HUES6 (cell line): ENCODE measurements at regions not wholly inside any gene's neighbourhood (a gene's known extent, or its start where the extent isn't known, plus 50 kb on each side); places are given as distances from the start of the nearest gene placed in this dataset.
A peak's percentile ranks its signal among the peaks of the same experiment; 100 is the strongest.
"Not testable (repeated sequence)": the region's sequence is repeated elsewhere in the genome, so short reads cannot be mapped to it uniquely, and the experiment has no call there.

Experiments
- H3K27ac ChIP-seq: 2 replicates; pipeline ENCODE4 v1.7.0; 2013; ENCODE audit warnings: low read depth, mild to moderate bottlenecking, low read length, inconsistent platforms
- H3K27me3 ChIP-seq: 2 replicates; pipeline ENCODE4 v1.6.1; 2013; ENCODE audit warnings: low read length; ENCODE audit not compliant: control insufficient read depth, insufficient read depth
- H3K36me3 ChIP-seq: 2 replicates; pipeline ENCODE4 v1.6.1; 2013; ENCODE audit warnings: low read length; ENCODE audit not compliant: control insufficient read depth, insufficient read depth
- H3K4me1 ChIP-seq: 2 replicates; pipeline ENCODE4 v1.6.1; 2013; ENCODE audit warnings: low read length; ENCODE audit not compliant: control insufficient read depth, insufficient read depth
- H3K4me3 ChIP-seq: 2 replicates; pipeline ENCODE4 v1.5.1; 2013; ENCODE audit warnings: low read depth, low read length
- H3K9ac ChIP-seq: one replicate; pipeline ENCODE4 v1.6.1; 2013; ENCODE audit warnings: mild to moderate bottlenecking, low read length
- H3K9me3 ChIP-seq: 2 replicates; pipeline ENCODE4 v1.6.1; 2013; ENCODE audit warnings: low read depth, low read length; ENCODE audit not compliant: control insufficient read depth, insufficient read depth

DNA sequence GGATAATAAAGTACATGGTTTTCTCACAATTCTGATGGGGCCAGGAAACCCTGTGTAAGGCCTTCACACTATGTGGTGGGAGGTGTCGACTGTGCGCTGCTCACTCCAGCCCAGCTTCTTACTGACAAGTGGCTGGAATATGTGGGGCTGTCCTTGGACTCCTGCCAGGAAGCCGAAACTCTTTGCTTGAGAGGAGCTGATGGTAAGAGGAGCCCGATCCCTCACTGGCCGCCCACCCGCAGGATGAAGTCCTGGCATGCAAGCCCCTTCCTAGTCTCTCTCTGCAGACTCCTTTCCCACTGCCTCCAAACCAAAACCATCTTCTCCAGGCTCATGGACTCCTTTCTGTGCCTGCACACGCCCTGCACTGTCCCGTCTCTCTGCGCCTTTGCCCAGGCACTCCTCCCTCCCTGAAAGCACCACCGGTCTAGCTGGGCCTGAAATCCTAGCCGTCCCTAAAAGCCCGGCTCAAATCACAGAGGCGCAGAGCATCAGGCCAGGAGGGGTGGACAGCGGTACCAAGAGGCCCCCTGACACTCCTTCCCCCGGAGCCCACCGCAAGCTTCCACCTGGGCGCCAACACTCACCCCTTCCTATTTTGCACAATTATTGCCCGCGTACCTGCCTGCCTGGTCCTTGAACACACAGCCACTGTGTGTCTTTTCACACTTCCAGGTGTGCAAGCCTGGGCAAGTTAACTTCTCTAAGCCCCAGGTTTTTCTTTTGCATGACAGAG is 125.8 kb upstream of the ZNF746 start:
- peak overlapping the region; percentile 88 for H3K9ac ChIP-seq
- peaks cover 26% of the 10 kb centered on the region for H3K36me3 ChIP-seq
- H3K4me3 ChIP-seq = peak overlapping the region; percentile 98
- not testable (repeated sequence) for H3K27me3 ChIP-seq, H3K9me3 ChIP-seq, H3K27ac ChIP-seq, H3K4me1 ChIP-seq

DNA sequence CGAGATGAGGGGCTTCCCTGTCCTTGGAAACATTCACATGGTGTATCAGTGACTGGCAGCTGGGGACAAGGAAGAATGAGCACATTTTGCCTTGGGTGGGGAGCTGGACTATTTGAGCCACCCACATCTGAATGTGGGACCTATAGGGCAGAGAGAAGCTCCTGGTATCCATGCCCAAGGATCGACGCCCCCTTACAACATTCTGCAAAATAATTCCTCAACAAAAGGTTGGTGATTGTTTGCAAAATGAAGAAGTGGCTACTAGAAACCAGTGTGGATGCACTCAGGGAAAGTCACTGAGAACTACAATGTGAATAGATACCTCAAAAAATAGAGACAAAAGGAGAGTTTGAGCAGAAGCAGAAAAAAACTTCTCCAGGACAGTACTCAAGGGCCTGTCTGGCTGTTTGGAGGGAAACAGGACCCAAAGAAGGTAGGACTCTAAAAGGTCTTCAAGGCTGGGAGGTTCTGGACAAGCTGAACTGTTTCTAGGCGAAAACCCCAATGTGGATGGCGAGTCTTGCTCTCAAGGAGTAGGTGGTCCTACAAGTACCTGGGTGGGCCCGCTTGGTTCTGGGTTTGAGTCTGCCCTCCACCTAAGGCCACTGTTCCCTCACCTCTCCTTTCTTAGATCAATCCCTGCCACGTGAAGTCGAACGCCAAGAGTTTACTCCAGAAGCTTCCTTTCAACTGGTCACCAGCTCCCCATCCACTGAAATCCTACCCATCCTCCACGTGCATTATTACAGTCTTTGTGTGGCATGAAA is 125.0 kb upstream of the ZNF746 start:
- H3K4me1 ChIP-seq = 0 out of 2 replicates have a peak, but pooled peaks cover 4% of the 10 kb centered on the region
- no peak overlapping the region for H3K27ac ChIP-seq
- peaks cover 34% of the 10 kb centered on the region for H3K36me3 ChIP-seq
- H3K9ac ChIP-seq = peak overlapping the region; percentile 37
- no peaks in the 10 kb centered on the region for H3K9me3 ChIP-seq
- no peaks in the 10 kb centered on the region for H3K27me3 ChIP-seq
- H3K4me3 ChIP-seq = 0 out of 2 replicates have a peak overlapping the region, but pooled peaks have one; percentile 98

DNA sequence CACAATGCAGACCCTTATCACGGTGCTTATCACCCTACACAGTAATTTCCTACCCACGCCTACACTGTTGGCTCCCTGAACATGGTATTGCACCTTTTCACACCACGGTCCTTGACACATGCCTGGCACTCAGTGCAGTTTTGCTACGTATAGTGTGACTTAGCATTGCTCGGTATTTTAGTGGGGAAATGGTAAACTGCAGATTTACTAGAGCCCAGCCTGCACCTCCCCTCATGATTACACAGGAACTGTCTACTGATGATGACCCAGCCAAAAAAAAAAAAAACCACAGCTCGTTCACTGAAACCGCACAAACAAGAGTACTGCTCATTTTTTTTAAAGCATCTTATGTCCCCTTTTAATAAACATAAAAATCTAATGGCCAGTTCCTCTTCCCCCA is 124.2 kb upstream of the ZNF746 start:
- no peaks in the 10 kb centered on the region for H3K27me3 ChIP-seq
- no peak overlapping the region for H3K27ac ChIP-seq
- no peak overlapping the region for H3K4me3 ChIP-seq
- no peaks in the 10 kb centered on the region for H3K9me3 ChIP-seq
- no peak overlapping the region for H3K9ac ChIP-seq
- peaks cover 42% of the 10 kb centered on the region for H3K36me3 ChIP-seq
- H3K4me1 ChIP-seq = 0 out of 2 replicates have a peak, but pooled peaks cover 4% of the 10 kb centered on the region

DNA sequence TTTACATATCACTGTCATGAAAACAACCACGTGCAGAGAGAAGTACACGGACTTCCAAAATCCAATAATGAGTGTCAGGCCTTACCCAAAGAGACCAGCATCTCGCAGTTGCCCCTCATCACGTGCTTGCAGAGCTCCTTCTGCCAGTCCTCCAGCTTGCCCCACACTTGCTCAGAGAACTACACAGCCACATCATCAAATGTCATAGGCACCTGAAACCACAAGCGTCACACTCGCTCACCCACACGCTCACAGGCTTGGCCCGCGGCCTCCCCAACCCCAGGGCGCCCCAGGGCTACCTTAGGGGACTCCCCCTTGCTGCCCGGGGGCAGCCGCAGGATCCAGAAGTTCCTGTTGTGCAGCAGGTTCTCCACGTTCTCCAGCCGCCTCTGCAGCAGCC is 123.4 kb upstream of the ZNF746 start:
- Histone ChIP-seq H3K27me3 (no peaks in the 10 kb centered on the region), H3K36me3 (peaks cover 50% of the 10 kb centered on the region), H3K9ac (no peak overlapping the region), H3K4me3 (no peak overlapping the region), H3K9me3 (no peaks in the 10 kb centered on the region), H3K4me1 (0 out of 2 replicates have a peak, but pooled peaks cover 4% of the 10 kb centered on the region), H3K27ac (no peak overlapping the region)

DNA sequence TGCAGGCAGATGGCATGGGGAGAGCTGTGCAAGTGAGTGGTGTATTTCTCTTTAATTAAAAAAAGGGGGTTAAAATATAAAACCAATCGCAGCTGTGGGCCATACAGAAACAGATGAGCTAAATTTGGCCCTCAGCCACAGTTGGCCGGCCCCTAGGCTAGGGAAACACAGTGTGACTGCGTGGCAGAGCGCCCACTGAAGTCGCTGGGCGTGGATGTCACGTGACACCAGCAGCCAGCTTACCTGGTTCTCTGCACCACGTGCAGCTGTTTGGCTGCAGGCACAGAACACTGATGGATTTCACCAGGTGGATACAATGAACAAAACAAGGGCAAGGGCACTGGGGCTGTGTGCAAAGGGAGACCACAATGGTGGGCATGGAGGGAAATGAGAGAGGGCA is 119.3 kb upstream of the ZNF746 start:
- H3K36me3 ChIP-seq = peaks cover 89% of the 10 kb centered on the region

DNA sequence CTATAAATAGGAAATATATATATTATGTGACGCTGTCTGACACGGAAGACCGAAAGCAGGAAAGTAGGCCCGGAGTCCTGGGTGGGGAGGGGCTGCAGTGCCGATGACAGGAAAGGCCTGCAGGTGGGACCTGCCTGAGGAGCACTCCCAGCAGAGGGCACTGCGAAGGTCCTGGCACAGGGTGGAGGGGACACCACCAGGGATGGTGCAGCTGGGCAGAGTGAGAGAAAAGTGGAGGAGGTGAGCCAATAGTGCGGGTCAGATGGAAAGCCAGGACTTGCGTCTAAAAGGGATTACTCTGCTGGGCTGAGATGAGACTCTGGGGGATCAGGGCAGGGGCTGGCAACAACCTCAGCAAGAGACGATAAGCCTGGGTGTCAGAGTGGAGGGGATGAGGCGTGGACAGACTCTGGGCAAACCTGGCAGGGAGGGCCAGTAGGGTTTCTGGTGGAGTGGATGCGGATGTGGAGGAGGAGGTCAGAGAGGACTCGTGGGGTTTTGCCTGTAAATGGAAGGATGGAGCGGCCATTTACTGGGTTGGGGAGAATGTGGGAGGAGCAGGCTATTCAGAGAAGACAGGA is 118.2 kb upstream of the ZNF746 start:
- no peak overlapping the region for H3K27ac ChIP-seq
- H3K4me1 ChIP-seq = no peaks in the 10 kb centered on the region
- H3K27me3 ChIP-seq = no peaks in the 10 kb centered on the region
- no peak overlapping the region for H3K9ac ChIP-seq
- no peak overlapping the region for H3K4me3 ChIP-seq
- H3K9me3 ChIP-seq = no peaks in the 10 kb centered on the region
- H3K36me3 ChIP-seq = peaks cover 98% of the 10 kb centered on the region

More for the DNA sequence above, 119.3 kb upstream of the ZNF746 start:
- Histone ChIP-seq H3K9me3 (no peaks in the 10 kb centered on the region), H3K9ac (no peak overlapping the region), H3K27ac (no peak overlapping the region), H3K4me1 (no peaks in the 10 kb centered on the region), H3K27me3 (no peaks in the 10 kb centered on the region), H3K4me3 (no peak overlapping the region)

DNA sequence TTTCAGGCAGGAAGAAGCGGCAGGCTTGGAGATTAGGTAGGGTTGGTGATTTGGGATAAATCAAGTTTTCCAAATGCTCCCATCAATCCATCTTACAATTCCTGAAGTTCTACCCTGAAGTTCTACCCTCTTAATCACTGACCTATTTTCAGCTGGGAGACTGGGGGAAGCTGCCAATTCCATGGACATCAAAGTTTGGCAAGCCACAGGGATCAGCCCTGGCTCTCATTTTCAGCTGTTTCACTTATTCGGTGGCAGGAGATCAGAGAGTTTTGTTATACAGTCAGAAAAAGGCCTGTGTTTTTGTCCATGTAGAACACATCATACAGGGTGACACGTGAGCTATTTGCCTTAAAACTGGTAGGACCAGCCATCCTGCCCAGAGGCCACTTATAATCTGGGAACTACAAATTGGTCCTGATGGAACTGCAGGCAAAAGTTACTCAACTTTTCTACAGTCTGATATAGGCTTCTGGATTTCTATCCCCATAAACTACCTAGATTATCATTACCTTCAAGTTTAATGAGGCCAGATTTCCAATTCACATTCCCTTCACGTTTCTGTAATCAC is 112.9 kb upstream of the ZNF746 start:
- no peak overlapping the region for H3K9ac ChIP-seq

DNA sequence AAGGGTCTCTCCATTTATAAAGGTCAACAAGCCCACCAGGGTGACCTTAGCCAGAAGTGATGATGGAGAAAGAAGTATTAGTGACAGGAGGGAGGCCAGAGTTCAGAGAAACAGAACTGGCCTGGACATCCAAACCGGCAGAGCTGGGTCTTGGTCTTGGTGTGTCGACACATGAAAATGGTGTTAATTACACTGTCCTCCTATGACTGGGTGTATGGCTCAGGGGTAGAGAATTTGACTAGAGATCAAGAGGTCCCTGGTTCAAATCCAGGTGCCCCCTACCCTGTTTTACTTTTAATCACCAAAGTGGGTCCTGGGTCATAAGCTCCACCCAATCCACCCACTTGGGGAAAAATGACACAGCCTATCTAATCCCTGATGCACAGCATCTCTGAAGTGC is 110.6 kb upstream of the ZNF746 start:
- H3K9me3 ChIP-seq = no peaks in the 10 kb centered on the region
- H3K9ac ChIP-seq = no peak overlapping the region
- no peak overlapping the region for H3K27ac ChIP-seq
- H3K4me3 ChIP-seq = no peak overlapping the region
- no peaks in the 10 kb centered on the region for H3K27me3 ChIP-seq
- H3K36me3 ChIP-seq = peaks cover 62% of the 10 kb centered on the region
- no peaks in the 10 kb centered on the region for H3K4me1 ChIP-seq

More for the DNA sequence above, 112.9 kb upstream of the ZNF746 start:
- no peaks in the 10 kb centered on the region for H3K9me3 ChIP-seq
- peaks cover 78% of the 10 kb centered on the region for H3K36me3 ChIP-seq
- H3K4me3 ChIP-seq = no peak overlapping the region
- H3K27ac ChIP-seq = no peak overlapping the region
- no peaks in the 10 kb centered on the region for H3K27me3 ChIP-seq
- no peaks in the 10 kb centered on the region for H3K4me1 ChIP-seq

DNA sequence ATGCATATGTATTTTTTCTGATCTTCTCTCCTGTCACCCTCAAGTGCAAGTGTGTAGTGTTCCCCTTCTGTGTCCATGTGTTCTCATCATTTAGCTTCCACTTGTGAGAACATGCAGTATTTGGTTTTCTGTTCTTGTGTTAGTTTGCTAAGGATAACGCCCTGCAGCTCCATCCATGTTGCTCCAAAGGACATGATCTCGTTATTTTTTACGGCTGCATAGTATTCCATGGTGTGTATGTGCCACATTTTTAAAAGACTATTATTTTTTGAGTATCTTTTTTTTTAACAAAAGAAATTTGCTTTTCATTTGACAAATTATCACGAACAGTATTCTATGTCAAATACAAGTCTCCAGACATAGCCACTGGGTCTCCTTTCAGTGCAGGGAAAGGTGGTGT is 110.1 kb upstream of the ZNF746 start:
- Histone ChIP-seq H3K36me3 (peaks cover 62% of the 10 kb centered on the region), H3K4me1 (no peaks in the 10 kb centered on the region), H3K27me3 (no peaks in the 10 kb centered on the region), H3K9me3 (no peaks in the 10 kb centered on the region), H3K9ac (no peak overlapping the region), H3K4me3 (no peak overlapping the region), H3K27ac (no peak overlapping the region)

DNA sequence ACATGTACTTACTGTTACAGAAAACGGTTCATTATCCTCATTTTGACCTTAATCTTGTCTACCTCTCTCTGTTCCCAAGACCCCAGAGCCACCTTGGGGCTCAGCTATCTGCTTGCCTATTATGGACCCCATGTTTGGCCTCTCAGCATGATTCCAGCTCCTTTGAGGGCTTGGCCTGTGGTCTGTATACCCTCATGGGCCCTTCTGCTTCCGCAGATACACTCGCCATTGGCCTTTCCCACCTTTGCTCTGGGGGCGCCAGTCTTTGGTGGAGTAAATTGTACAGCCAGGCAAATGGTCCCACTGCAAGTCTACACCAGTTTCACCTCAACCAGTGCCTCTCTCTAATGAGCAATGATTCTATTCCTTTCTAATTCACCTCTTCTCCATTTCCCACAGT is 109.2 kb upstream of the ZNF746 start:
- H3K4me1 ChIP-seq = no peaks in the 10 kb centered on the region
- no peaks in the 10 kb centered on the region for H3K9me3 ChIP-seq
- H3K9ac ChIP-seq = no peak overlapping the region
- no peak overlapping the region for H3K4me3 ChIP-seq
- H3K36me3 ChIP-seq = peaks cover 62% of the 10 kb centered on the region
- no peak overlapping the region for H3K27ac ChIP-seq
- no peaks in the 10 kb centered on the region for H3K27me3 ChIP-seq

DNA sequence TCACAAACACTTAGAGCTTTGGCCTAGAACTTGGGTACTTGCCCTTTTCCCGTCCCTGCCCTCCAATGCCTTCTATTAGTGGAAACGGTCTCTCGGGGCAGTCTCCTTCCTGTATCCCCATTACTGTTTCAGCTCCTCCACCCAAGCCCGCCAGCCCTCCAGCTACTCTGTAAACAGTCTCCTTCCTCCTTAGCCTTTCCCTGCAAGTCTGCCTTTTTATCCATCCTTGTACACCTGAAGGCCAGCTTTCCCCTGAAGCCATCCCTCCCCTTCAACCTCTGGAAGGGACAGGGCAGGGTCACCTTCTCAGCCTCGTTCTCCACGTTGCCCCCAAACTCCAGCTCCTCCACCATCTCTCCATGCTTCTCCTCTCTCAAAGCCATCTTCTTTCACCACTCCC is 108.1 kb upstream of the ZNF746 start:
- no peak overlapping the region for H3K4me3 ChIP-seq

More for the DNA sequence above, 108.1 kb upstream of the ZNF746 start:
- no peaks in the 10 kb centered on the region for H3K9me3 ChIP-seq
- H3K36me3 ChIP-seq = peaks cover 57% of the 10 kb centered on the region
- H3K4me1 ChIP-seq = no peaks in the 10 kb centered on the region
- H3K27ac ChIP-seq = no peak overlapping the region
- no peak overlapping the region for H3K9ac ChIP-seq
- H3K27me3 ChIP-seq = no peaks in the 10 kb centered on the region
